ENCODE measurements at regions not wholly inside any gene's neighbourhood (a gene's known extent, or its start where the extent isn't known, plus 50 kb on each side); places are given as distances from the start of the nearest gene placed in this dataset.

DNA sequence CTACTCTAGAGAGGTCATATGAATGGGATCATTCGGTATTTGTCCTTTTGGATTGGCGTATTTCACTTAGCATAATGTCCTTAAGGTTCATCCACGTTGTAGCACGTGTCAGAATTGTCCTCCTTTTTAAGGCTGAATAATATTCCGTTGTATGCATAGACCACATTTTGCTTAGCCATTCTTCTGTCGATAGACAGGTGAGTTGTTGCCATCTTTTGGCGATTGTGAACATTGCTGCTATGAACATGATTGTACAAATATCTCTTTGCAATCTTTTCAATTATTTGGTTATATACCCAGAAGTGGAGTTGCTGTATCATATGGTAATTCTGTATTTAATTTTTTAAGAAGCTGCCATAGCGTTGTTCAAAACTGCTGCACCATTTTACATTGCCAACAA, 52.4 kb upstream of the GOLGA8J start:
- no peak overlapping the region for H3K4me3 ChIP-seq (ENCODE audit: low read depth in 1 of 2, low read length in 2 of 2)
- H3K9me3 ChIP-seq (ENCODE audit: low read length), result no peaks in the 10 kb centered on the region
- H3K4me1 ChIP-seq (ENCODE audit: insufficient read depth, low read length), result no peaks in the 10 kb centered on the region
- H3K27ac ChIP-seq (ENCODE audit: low read depth, low read length), result no peak overlapping the region
- H3K36me3 ChIP-seq (ENCODE audit: insufficient read depth, low read length), result no peaks in the 10 kb centered on the region
- H3K9ac ChIP-seq (ENCODE audit: low read length), result no peak overlapping the region
- no peaks in the 10 kb centered on the region for H3K27me3 ChIP-seq (ENCODE audit: control insufficient read depth in 1 of 2, insufficient read depth in 2 of 2, low read length in 2 of 2)

DNA sequence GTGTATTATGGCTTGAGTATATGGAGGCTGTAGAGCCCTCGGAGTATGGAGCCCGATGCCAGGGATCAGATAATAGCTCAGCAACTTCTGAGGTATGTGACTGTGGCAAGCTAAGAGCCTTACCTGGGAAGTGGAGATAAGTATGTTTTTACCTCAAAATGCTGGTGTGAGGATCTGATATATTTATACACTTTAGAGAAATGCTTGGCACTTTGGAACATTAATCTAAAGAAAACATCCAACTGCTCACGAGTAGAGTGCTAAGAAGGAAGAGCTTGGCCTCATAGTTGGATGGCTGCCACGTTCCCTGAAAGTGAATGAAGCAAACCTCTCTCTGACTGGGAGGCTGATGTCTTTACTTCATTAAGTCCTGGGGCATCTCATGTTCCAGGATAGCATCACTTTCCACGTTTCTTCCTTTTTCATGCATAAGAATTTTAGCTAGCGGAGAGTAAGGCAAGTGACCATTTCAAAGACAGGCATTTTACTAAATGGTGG, 58.9 kb upstream of the GOLGA8J start:
- Histone ChIP-seq H3K4me3 (ENCODE audit: low read depth in 1 of 2, low read length in 2 of 2) (no peak overlapping the region), H3K4me1 (ENCODE audit: insufficient read depth, low read length) (no peaks in the 10 kb centered on the region), H3K27me3 (ENCODE audit: control insufficient read depth in 1 of 2, insufficient read depth in 2 of 2, low read length in 2 of 2) (no peaks in the 10 kb centered on the region), H3K9me3 (ENCODE audit: low read length) (no peaks in the 10 kb centered on the region), H3K36me3 (ENCODE audit: insufficient read depth, low read length) (no peaks in the 10 kb centered on the region), H3K9ac (ENCODE audit: low read length) (no peak overlapping the region), H3K27ac (ENCODE audit: low read depth, low read length) (no peak overlapping the region)

DNA sequence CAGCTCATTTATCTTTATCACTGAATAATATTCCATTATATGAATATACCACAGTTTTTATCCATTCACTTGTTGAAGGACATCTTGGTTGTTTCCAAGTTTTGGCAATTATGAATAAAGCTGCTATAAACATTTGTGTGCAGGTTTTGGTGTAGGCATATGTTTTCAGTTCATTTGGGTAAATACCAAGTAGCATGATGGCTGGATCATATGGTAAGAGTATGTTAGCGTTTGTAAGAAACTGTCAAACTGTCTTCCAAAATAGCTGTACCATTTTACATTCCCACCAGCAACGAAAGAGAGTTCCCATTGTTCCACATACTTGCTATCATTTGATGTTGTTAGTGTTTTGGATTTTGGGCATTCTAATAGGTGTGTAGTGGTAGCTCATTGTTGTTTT, 72.0 kb upstream of the GOLGA8J start:
- Histone ChIP-seq H3K9me3 (ENCODE audit: low read length) (no peaks in the 10 kb centered on the region), H3K9ac (ENCODE audit: low read length) (no peak overlapping the region), H3K4me1 (ENCODE audit: insufficient read depth, low read length) (no peaks in the 10 kb centered on the region), H3K27me3 (ENCODE audit: control insufficient read depth in 1 of 2, insufficient read depth in 2 of 2, low read length in 2 of 2) (no peaks in the 10 kb centered on the region), H3K4me3 (ENCODE audit: low read depth in 1 of 2, low read length in 2 of 2) (no peak overlapping the region), H3K27ac (ENCODE audit: low read depth, low read length) (no peak overlapping the region), H3K36me3 (ENCODE audit: insufficient read depth, low read length) (no peaks in the 10 kb centered on the region)

DNA sequence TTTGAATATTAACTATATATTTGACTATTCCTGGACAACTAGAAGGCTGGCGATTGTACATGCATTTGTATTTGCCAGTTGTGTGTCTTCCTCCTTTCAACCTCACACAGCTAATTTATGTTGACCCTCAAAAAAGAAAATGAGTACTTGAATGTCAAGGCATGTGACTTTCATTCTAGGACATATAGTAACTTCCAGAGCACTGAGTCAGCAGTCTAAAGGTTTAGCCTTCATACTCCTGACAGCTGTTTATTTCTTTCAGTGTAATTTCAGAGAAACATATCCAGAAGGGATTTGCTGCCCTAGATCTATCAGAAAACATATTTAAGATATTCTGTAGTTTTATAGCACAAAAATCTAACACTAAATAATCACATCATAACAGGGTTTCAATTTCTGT, 74.6 kb upstream of the GOLGA8J start:
- Histone ChIP-seq H3K4me3 (ENCODE audit: low read depth in 1 of 2, low read length in 2 of 2) (no peak overlapping the region), H3K27ac (ENCODE audit: low read depth, low read length) (no peak overlapping the region)

DNA sequence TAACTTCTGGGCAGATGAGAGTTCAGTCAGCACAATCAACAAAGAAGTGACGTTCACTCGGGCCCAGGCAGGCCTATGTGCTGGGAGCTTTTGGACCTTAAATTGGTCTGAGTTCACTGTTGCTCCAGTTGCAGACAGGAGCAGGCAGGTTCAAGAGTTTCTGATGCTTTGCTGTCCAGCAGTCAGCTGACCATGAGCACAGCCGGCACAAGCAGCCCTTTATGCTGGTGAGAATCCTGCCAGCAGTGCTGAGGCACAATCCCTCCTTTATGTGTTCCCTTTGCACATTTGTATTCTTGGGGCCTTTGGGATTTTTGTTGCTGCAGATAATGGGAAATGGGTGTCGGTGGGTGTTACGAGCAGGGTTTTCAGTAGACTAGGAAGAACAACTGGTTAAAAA, 81.2 kb upstream of the GOLGA8J start:
- Histone ChIP-seq H3K36me3 (ENCODE audit: insufficient read depth, low read length) (no peaks in the 10 kb centered on the region), H3K27ac (ENCODE audit: low read depth, low read length) (no peak overlapping the region), H3K27me3 (ENCODE audit: control insufficient read depth in 1 of 2, insufficient read depth in 2 of 2, low read length in 2 of 2) (no peaks in the 10 kb centered on the region), H3K9me3 (ENCODE audit: low read length) (no peaks in the 10 kb centered on the region), H3K4me1 (ENCODE audit: insufficient read depth, low read length) (no peaks in the 10 kb centered on the region), H3K4me3 (ENCODE audit: low read depth in 1 of 2, low read length in 2 of 2) (no peak overlapping the region), H3K9ac (ENCODE audit: low read length) (no peak overlapping the region)

More for the DNA sequence above, 74.6 kb upstream of the GOLGA8J start:
- Histone ChIP-seq H3K4me1 (ENCODE audit: insufficient read depth, low read length) (no peaks in the 10 kb centered on the region), H3K27me3 (ENCODE audit: control insufficient read depth in 1 of 2, insufficient read depth in 2 of 2, low read length in 2 of 2) (no peaks in the 10 kb centered on the region), H3K36me3 (ENCODE audit: insufficient read depth, low read length) (no peaks in the 10 kb centered on the region), H3K9ac (ENCODE audit: low read length) (no peak overlapping the region), H3K9me3 (ENCODE audit: low read length) (no peaks in the 10 kb centered on the region)

DNA sequence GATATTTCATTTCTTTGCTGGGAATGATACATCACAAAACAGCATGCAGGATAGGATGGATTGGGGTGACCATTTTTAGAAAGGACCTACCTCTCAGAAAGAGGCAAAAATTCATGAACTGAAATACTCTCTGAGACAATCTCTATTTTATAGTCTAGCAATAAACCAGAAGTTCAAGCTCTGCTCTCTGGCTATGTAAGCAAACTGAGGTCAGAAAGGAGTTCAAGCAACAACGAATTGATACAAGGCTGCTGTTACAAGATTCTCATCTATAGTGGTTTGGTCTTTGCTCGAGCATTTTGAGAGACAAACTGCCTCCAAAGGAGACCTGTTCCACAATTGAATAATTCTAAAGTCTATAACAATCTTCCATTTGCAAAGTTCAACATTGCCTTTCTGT, 84.7 kb upstream of the GOLGA8J start:
- no peaks in the 10 kb centered on the region for H3K4me1 ChIP-seq (ENCODE audit: insufficient read depth, low read length)
- no peaks in the 10 kb centered on the region for H3K36me3 ChIP-seq (ENCODE audit: insufficient read depth, low read length)
- no peak overlapping the region for H3K9ac ChIP-seq (ENCODE audit: low read length)
- H3K9me3 ChIP-seq (ENCODE audit: low read length), result no peaks in the 10 kb centered on the region
- H3K4me3 ChIP-seq (ENCODE audit: low read depth in 1 of 2, low read length in 2 of 2), result no peak overlapping the region
- H3K27ac ChIP-seq (ENCODE audit: low read depth, low read length), result no peak overlapping the region
- no peaks in the 10 kb centered on the region for H3K27me3 ChIP-seq (ENCODE audit: control insufficient read depth in 1 of 2, insufficient read depth in 2 of 2, low read length in 2 of 2)

DNA sequence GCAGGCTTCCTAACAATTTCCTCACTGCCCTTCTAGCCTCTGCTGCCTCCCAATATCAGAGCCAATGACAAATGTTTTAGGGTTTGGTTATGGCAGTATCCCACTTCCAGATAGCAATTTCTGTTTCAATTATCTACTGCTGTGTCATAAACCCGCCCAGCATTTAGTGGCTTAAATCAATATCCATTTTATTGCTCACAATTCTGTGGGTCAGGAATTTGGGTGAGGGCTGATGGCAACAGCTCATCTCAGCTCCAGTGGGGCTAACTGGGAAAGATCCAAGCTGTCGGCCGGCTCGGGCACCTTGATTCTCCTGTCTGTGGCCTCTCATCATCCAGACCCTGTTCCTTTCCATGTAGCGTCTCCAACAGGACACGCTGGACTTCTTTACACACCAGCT, 85.3 kb upstream of the GOLGA8J start:
- H3K9me3 ChIP-seq (ENCODE audit: low read length), result no peaks in the 10 kb centered on the region
- no peak overlapping the region for H3K4me3 ChIP-seq (ENCODE audit: low read depth in 1 of 2, low read length in 2 of 2)
- H3K27me3 ChIP-seq (ENCODE audit: control insufficient read depth in 1 of 2, insufficient read depth in 2 of 2, low read length in 2 of 2), result no peaks in the 10 kb centered on the region
- H3K27ac ChIP-seq (ENCODE audit: low read depth, low read length), result no peak overlapping the region
- H3K9ac ChIP-seq (ENCODE audit: low read length), result no peak overlapping the region
- no peaks in the 10 kb centered on the region for H3K4me1 ChIP-seq (ENCODE audit: insufficient read depth, low read length)
- no peaks in the 10 kb centered on the region for H3K36me3 ChIP-seq (ENCODE audit: insufficient read depth, low read length)

DNA sequence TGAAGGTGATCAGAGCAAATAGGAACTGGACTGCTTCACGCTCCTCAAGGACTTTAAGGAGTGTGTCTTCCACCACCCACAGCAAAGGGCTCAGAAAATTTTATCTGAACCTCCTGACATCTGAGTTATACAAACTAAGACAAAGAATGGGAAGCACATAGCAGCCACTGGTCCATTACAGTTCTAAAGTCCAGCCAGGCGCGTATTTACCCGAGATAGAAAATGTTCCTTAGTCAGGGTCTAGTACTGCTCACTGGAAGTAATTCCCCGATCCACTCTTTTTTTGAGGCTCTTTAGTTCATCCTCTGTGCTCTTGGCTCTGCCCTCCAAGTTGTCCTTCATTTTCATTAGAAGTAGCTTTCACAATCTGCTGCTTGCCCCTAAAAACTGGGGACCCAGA, 88.5 kb upstream of the GOLGA8J start:
- H3K27me3 ChIP-seq (ENCODE audit: control insufficient read depth in 1 of 2, insufficient read depth in 2 of 2, low read length in 2 of 2), result no peaks in the 10 kb centered on the region
- H3K27ac ChIP-seq (ENCODE audit: low read depth, low read length), result no peak overlapping the region
- H3K4me1 ChIP-seq (ENCODE audit: insufficient read depth, low read length), result no peaks in the 10 kb centered on the region
- H3K9ac ChIP-seq (ENCODE audit: low read length), result no peak overlapping the region
- H3K4me3 ChIP-seq (ENCODE audit: low read depth in 1 of 2, low read length in 2 of 2), result no peak overlapping the region
- no peaks in the 10 kb centered on the region for H3K9me3 ChIP-seq (ENCODE audit: low read length)
- no peaks in the 10 kb centered on the region for H3K36me3 ChIP-seq (ENCODE audit: insufficient read depth, low read length)

DNA sequence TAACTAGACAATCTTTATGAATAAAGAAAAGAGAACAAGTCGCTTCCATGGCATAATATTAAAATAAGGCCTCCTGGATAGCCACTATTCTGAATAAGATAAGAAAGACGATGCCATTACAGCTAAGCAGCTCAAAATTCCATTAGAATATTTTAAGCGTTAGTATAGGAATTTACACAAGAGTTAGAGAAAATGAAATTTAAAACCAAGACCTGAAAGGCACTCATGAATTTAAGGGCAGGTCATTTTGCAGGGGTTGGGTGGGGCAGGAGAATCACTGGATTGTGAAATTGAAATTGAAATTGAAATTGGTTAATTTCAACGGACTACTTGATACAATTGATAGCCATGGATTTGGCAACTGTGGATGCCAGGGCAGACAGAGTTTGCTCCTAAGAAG, 91.8 kb upstream of the GOLGA8J start:
- H3K27me3 ChIP-seq (ENCODE audit: control insufficient read depth in 1 of 2, insufficient read depth in 2 of 2, low read length in 2 of 2), result no peaks in the 10 kb centered on the region
- no peaks in the 10 kb centered on the region for H3K36me3 ChIP-seq (ENCODE audit: insufficient read depth, low read length)
- no peak overlapping the region for H3K27ac ChIP-seq (ENCODE audit: low read depth, low read length)
- no peak overlapping the region for H3K4me3 ChIP-seq (ENCODE audit: low read depth in 1 of 2, low read length in 2 of 2)
- H3K9ac ChIP-seq (ENCODE audit: low read length), result no peak overlapping the region
- no peaks in the 10 kb centered on the region for H3K9me3 ChIP-seq (ENCODE audit: low read length)
- no peaks in the 10 kb centered on the region for H3K4me1 ChIP-seq (ENCODE audit: insufficient read depth, low read length)

DNA sequence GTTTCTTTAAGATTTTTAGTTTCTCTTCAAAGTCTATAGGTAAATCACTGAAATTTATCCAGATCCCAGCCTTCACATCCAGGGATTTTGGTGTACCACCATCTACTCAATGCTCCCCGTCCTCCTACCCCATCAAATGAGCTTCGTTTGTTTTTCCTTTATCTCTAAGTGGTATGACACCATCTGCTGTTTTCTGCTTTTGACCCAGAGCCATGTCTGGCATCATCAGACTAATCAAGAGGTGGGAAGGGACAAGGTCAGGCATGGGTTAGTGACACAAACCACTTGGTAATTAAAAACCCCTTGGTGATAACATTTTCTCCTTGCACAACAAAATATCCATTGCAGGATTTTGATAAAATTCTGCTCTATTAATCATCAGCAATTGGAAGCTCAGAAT, 92.7 kb upstream of the GOLGA8J start:
- H3K9me3 ChIP-seq (ENCODE audit: low read length), result no peaks in the 10 kb centered on the region
- no peaks in the 10 kb centered on the region for H3K36me3 ChIP-seq (ENCODE audit: insufficient read depth, low read length)
- H3K27me3 ChIP-seq (ENCODE audit: control insufficient read depth in 1 of 2, insufficient read depth in 2 of 2, low read length in 2 of 2), result no peaks in the 10 kb centered on the region
- H3K4me1 ChIP-seq (ENCODE audit: insufficient read depth, low read length), result no peaks in the 10 kb centered on the region
- H3K9ac ChIP-seq (ENCODE audit: low read length), result no peak overlapping the region
- H3K4me3 ChIP-seq (ENCODE audit: low read depth in 1 of 2, low read length in 2 of 2), result no peak overlapping the region
- no peak overlapping the region for H3K27ac ChIP-seq (ENCODE audit: low read depth, low read length)

DNA sequence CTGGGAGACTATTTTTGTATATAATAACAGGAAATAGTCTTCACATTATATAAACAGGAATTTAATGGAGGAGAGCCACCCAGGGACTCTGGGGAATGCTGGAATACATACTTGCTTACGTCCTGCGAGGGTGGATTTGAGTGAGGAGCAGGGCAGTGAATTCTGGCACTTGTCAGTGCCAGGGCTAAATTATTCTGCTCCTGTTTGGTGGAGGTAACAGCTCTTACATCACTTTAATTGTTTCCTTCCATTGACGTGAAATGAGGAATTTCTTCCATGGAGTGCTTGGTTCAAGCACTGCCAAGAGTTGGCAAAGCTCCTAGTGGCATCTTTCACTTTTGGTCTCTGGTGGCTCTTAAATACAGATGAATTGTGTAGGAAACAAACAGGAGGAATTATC, 94.1 kb upstream of the GOLGA8J start:
- Histone ChIP-seq H3K4me3 (ENCODE audit: low read depth in 1 of 2, low read length in 2 of 2) (no peak overlapping the region), H3K27me3 (ENCODE audit: control insufficient read depth in 1 of 2, insufficient read depth in 2 of 2, low read length in 2 of 2) (no peaks in the 10 kb centered on the region), H3K36me3 (ENCODE audit: insufficient read depth, low read length) (no peaks in the 10 kb centered on the region), H3K9ac (ENCODE audit: low read length) (no peak overlapping the region), H3K27ac (ENCODE audit: low read depth, low read length) (no peak overlapping the region), H3K4me1 (ENCODE audit: insufficient read depth, low read length) (no peaks in the 10 kb centered on the region), H3K9me3 (ENCODE audit: low read length) (no peaks in the 10 kb centered on the region)

DNA sequence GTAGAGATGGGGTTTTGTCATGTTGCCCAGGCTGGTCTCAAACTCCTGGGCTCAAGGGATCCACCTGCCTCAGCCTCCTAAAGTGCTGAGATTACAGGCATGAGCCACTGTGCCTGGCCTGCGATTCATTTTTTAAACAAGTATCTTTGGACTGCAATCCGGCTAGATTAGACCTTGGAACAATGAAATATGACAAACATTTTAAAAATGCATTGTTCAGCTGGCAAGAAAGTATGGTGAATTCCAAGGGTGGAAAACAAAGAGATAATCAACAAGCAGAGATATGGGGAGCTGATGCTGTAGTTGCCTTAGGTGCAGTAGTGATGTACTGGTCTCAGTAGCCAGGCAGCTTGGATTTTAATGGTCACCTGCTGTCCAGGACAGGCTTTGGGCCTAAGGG, 95.8 kb upstream of the GOLGA8J start:
- Histone ChIP-seq H3K27ac (ENCODE audit: low read depth, low read length) (no peak overlapping the region), H3K4me3 (ENCODE audit: low read depth in 1 of 2, low read length in 2 of 2) (no peak overlapping the region), H3K36me3 (ENCODE audit: insufficient read depth, low read length) (no peaks in the 10 kb centered on the region), H3K9ac (ENCODE audit: low read length) (no peak overlapping the region), H3K4me1 (ENCODE audit: insufficient read depth, low read length) (no peaks in the 10 kb centered on the region), H3K9me3 (ENCODE audit: low read length) (no peaks in the 10 kb centered on the region), H3K27me3 (ENCODE audit: control insufficient read depth in 1 of 2, insufficient read depth in 2 of 2, low read length in 2 of 2) (no peaks in the 10 kb centered on the region)
